Osteocyte (in vitro differentiated cells): ENCODE measurements at regions not wholly inside any gene's neighbourhood (a gene's known extent, or its start where the extent isn't known, plus 50 kb on each side); places are given as distances from the start of the nearest gene placed in this dataset.

Experiments used
- DNase-seq: peaks from one replicate; pipeline ENCODE4 v3.0.0; 2021; ENCODE audit warnings: mixed read lengths; ENCODE audit not compliant: unreplicated experiment; ENCODE audit errors: extremely low spot score
- H3K27ac Mint-ChIP-seq: one replicate; pipeline ENCODE4 v1.8.0; 2021; ENCODE audit warnings: mild to moderate bottlenecking, mixed read lengths; ENCODE audit not compliant: unreplicated experiment
- H3K27me3 Mint-ChIP-seq: one replicate; pipeline ENCODE4 v1.8.0; 2021; ENCODE audit warnings: mixed read lengths; ENCODE audit not compliant: unreplicated experiment
- H3K36me3 Mint-ChIP-seq: one replicate; pipeline ENCODE4 v1.8.0; 2021; ENCODE audit warnings: mixed read lengths; ENCODE audit not compliant: unreplicated experiment
- H3K4me1 Mint-ChIP-seq: one replicate; pipeline ENCODE4 v1.8.0; 2021; ENCODE audit warnings: mixed read lengths; ENCODE audit not compliant: unreplicated experiment
- H3K4me3 Mint-ChIP-seq: one replicate; pipeline ENCODE4 v1.8.0; 2021; ENCODE audit warnings: mild to moderate bottlenecking, moderate library complexity, mixed read lengths; ENCODE audit not compliant: unreplicated experiment
- H3K9me3 Mint-ChIP-seq: one replicate; pipeline ENCODE4 v1.8.0; 2021; ENCODE audit warnings: mixed read lengths; ENCODE audit not compliant: unreplicated experiment
- CTCF ChIP-seq: fragments of 200-600 bp; sonication (generic); IDR thresholded peaks from 2 replicates; pipeline ENCODE4 v1.5.0; 2021; ENCODE audit warnings: antibody characterized with exemption, mild to moderate bottlenecking, moderate library complexity

- no peak overlapping the region for H3K4me3 Mint-ChIP-seq
- no peaks in the 10 kb centered on the region for H3K36me3 Mint-ChIP-seq
- H3K27ac Mint-ChIP-seq: no peak overlapping the region
- H3K9me3 Mint-ChIP-seq: no peaks in the 10 kb centered on the region
- DNase-seq: no peak
- peaks cover 2% of the 10 kb centered on the region for H3K27me3 Mint-ChIP-seq
- H3K4me1 Mint-ChIP-seq: no peaks in the 10 kb centered on the region
- no peak for TF ChIP-seq CTCF
Observed at GRCh38 chr5:168066536-168067208, 224.8 kb upstream of the WWC1 start.

GRCh38 chr5:168070761-168071160 lies 220.7 kb upstream of the WWC1 start:
- no peak for TF ChIP-seq CTCF
- H3K27ac Mint-ChIP-seq: no peak overlapping the region

GRCh38 chr5:168072665-168073064 lies 218.8 kb upstream of the WWC1 start:
- DNase-seq: no peak
- no peaks in the 10 kb centered on the region for H3K9me3 Mint-ChIP-seq
- peaks cover 2% of the 10 kb centered on the region for H3K27me3 Mint-ChIP-seq
- H3K4me1 Mint-ChIP-seq: peaks cover 20% of the 10 kb centered on the region
- H3K27ac Mint-ChIP-seq: no peak overlapping the region
- H3K36me3 Mint-ChIP-seq: no peaks in the 10 kb centered on the region
- no peak for TF ChIP-seq CTCF
- H3K4me3 Mint-ChIP-seq: no peak overlapping the region

More at GRCh38 chr5:168070761-168071160, 220.7 kb upstream of the WWC1 start:
- H3K36me3 Mint-ChIP-seq: no peaks in the 10 kb centered on the region
- peaks cover 2% of the 10 kb centered on the region for H3K27me3 Mint-ChIP-seq
- no peak for DNase-seq
- H3K4me1 Mint-ChIP-seq: peaks cover 16% of the 10 kb centered on the region
- H3K4me3 Mint-ChIP-seq: no peak overlapping the region
- H3K9me3 Mint-ChIP-seq: no peaks in the 10 kb centered on the region

GRCh38 chr5:168073311-168073710 lies 218.1 kb upstream of the WWC1 start:
- TF ChIP-seq CTCF: no peak

GRCh38 chr5:168073991-168074800 lies 217.2 kb upstream of the WWC1 start:
- peaks cover 2% of the 10 kb centered on the region for H3K27me3 Mint-ChIP-seq
- no peak overlapping the region for H3K4me3 Mint-ChIP-seq
- H3K36me3 Mint-ChIP-seq: no peaks in the 10 kb centered on the region
- peaks cover 20% of the 10 kb centered on the region for H3K4me1 Mint-ChIP-seq
- TF ChIP-seq CTCF: no peak
- no peak overlapping the region for H3K27ac Mint-ChIP-seq
- DNase-seq: no peak
- H3K9me3 Mint-ChIP-seq: no peaks in the 10 kb centered on the region

More at GRCh38 chr5:168073311-168073710, 218.1 kb upstream of the WWC1 start:
- no peak for DNase-seq
- H3K4me3 Mint-ChIP-seq: no peak overlapping the region
- H3K36me3 Mint-ChIP-seq: no peaks in the 10 kb centered on the region
- peaks cover 20% of the 10 kb centered on the region for H3K4me1 Mint-ChIP-seq
- peaks cover 2% of the 10 kb centered on the region for H3K27me3 Mint-ChIP-seq
- no peak overlapping the region for H3K27ac Mint-ChIP-seq
- no peaks in the 10 kb centered on the region for H3K9me3 Mint-ChIP-seq
